Midbrain (tissue), 1 donor: ENCODE measurements at regions not wholly inside any gene's neighbourhood (a gene's known extent, or its start where the extent isn't known, plus 50 kb on each side); places are given as distances from the start of the nearest gene placed in this dataset.

ENCODE experiments used
- DNase-seq: peaks from one replicate; lab custom pipeline; 2025; lab: John Stamatoyannopoulos, UW

GRCh38 chr13:82374719-82375118 lies 1507.6 kb downstream of the SLITRK1 start:
- no peak for DNase-seq

DNA sequence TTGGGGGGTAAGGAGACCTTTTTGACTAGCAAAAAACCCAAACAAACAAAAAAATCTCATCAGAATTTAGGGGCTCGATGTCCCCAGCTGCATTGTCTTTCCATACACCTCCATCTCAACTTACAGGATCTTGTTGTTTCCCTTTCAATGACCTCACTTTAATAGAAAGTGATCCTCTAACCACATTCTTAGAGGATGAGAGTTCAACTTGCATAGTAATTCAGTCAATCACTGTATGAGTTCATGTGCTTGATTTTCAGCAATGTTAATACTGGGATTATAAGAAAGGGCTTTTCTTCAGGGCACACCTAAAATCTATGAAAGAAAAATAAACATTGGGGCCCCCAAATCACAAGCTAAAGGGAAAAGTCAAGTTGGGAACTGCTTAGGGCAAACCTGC lies 1512.0 kb downstream of the SLITRK1 start:
- no peak for DNase-seq

DNA sequence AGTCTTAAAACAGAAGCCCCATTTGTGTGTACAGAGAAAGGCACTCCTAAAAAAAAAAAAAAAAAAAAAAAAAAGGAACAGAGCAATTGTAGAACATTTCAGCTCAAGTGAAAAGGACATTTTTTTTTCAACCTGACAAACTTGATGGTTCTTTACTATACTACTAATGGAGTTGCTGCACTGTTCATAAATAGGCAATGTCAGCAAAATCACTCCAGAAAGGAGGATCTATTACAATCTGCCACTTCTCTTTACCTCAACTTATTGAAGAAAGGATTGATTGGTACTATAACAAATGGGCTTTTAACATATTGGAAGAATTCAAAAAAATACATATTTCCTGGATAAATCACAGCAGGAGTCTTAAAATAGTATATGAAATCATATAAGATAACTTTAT lies 1517.7 kb downstream of the SLITRK1 start:
- DNase-seq = no peak

- DNase-seq = no peak
Measured at GRCh38 chr13:82358284-82358683, 1524.0 kb downstream of the SLITRK1 start.

GRCh38 chr13:82356667-82357410 lies 1525.4 kb downstream of the SLITRK1 start:
- DNase-seq = no peak

GRCh38 chr13:82344867-82345266 lies 1537.4 kb downstream of the SLITRK1 start:
- no peak for DNase-seq

- DNase-seq = no peak
Measured at GRCh38 chr13:82341116-82341515, 1541.2 kb downstream of the SLITRK1 start.

DNA sequence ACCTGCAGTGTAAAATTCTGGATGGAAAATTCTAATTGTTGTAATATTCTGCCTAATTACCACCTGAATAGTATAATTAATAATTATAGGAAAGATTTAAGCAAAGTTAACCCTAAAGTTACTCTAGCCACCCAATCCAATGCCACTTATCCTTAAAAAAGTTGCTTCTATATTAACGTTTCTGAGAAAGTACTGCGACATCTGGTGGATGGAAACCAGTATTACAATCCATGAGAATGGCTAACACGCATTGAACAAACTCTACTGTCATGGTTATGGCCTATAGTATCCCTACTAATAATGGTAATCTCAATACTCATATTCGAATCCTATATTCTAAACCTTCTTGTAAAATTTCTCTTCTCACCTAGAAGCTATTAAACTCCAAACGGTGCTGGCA lies 1551.8 kb downstream of the SLITRK1 start:
- no peak for DNase-seq

DNA sequence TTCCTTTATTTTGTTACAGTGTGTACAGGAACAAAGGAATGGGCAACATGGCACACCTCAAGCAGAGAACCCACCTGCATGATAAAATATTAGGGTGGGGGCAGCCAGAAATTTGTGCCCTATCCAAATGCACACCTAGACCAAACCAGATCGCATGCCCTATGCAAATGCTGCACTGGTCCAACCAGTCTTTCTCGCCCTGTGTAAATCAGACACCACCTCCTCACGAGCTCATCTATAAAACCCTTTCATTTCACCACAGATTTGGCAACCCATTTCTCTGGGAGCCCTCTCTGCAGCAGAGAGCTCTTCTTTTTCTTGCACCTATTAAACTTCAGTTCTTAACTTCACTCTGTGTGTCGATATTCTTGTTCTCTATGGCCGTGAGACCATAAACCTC lies 1559.2 kb downstream of the SLITRK1 start:
- no peak for DNase-seq

DNA sequence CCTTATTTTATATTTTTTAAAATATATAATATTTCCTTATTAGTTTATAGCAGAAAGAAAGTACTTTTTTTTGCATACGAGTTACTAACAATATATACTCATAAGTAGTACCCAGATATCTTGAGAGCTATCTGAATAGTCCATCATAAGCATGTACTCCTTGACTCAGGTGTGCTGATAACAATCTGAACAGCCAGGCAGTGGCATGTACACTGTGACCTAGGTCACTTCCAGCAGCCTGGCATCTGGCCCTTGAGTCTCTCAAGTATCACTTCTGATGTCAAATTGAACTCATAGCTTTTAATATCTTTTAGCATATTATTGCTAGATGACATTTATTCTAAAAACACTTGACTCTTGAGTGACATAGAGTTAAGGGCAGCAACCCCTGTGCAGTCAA lies 1576.7 kb downstream of the SLITRK1 start:
- DNase-seq = no peak

DNA sequence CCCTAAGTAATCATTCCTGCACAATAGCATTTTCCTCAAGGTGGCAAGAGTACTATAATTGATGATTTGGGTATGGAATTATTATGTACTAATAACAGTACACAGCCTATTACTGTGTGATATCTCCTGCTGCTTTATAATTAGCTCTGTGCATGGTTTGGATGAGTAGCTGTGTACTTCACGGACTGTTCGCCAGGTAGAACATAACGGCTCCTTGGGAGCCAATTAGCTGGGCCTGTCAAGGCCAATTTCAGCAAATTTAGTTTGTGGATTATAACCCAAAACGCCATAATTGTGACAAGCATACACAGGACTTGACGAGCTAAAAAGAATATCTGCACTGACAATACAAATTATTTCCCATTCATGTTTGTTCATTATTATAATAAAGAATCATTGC lies 1584.2 kb downstream of the SLITRK1 start:
- no peak for DNase-seq

GRCh38 chr13:82294226-82294625 lies 1588.0 kb downstream of the SLITRK1 start:
- no peak for DNase-seq

- no peak for DNase-seq
Measured at GRCh38 chr13:82292334-82292733, 1589.9 kb downstream of the SLITRK1 start.

DNA sequence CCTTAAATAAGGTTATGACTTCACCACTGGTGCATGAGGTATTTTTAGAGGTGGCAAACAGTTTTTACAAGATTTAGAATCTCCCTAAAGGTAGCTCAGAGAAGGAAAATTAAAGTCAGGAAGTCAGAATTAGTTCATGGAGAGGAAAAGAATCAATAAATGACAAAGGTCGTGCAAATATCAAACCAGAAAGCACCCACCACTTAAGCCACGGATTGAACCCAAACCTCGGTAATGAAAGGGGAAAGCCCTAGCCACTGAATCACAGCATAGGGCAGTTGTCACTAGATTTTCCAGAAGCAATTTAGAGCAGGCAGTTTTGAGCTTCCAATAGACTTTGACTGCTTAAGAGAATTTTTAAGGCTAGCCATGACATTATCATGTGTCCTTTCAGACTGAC lies 1590.4 kb downstream of the SLITRK1 start:
- DNase-seq = no peak

DNA sequence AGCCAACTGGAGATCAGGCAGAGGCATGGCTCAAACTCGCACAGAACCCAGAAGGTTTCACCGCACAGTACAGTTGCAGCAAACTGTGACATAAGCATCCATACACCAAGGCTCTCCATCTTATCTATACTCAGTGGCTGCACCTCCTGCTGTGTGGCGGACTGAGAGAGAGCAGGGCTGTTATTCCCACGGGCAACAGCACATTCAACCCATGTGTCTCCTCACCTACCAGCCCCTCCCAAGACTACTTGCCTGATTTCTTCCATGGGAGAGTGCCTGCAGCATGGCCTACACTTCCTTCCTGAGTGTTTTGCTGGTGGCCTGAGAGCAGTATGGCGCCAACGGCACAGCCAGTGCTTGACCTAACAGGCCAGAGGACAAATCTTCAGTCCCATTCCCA lies 1606.6 kb downstream of the SLITRK1 start:
- no peak for DNase-seq

GRCh38 chr13:82259284-82259683 lies 1623.0 kb downstream of the SLITRK1 start:
- no peak for DNase-seq

DNA sequence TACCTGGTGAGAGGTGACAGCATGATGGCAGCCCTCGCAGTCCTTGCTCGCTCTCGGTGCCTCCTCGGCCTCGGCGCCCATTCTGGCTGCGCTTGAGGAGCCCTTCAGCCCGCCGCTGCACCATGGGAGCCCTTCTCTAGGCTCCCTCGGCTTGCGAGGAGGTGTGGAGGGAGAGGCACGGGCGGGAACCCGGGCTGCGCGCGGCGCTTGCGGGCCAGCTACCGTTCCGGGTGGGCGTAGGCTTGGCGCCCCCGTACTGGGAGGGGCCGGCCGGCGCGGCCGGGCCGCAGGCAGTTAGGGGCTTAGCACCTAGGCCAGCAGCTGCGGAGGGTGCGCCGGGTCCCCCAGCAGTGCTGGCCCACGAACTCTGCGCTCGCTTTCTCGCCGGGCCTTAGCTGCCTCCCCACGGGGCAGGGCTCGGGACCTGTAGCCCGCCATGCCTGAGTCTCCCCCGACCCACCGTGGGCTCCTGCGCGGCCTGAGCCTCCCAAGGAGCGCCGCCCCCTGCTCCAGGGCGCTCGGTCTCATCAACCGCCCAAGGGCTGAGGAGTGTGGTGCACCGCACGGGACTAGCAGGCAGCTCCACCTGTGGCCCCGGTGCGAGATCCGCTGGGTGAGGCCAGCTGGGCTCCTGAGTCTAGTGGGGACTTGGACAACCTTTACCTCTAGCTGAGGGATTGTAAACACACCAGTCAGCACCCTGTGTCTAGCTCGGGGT lies 1624.3 kb downstream of the SLITRK1 start:
- DNase-seq = no peak

DNA sequence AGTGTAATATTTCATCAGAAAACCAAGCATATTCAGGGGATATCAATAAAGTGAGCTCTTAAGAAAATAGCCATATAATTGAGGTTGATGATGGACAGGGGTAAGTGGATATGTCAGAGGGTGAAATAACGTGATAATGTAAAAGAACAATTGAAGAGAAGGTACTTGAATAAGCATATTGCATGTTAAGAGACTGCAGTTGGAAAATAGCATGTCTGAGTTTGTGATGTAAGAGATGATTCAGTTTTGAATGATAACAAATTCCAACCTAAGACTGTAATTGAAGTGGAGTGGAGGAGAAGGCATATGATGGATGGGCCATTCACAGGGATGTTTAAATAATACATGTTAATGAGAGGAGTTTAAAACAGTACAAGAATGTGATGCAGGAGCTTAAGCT lies 1633.5 kb downstream of the SLITRK1 start:
- no peak for DNase-seq

- no peak for DNase-seq
Measured at GRCh38 chr13:82245860-82246259, 1636.4 kb downstream of the SLITRK1 start.

DNA sequence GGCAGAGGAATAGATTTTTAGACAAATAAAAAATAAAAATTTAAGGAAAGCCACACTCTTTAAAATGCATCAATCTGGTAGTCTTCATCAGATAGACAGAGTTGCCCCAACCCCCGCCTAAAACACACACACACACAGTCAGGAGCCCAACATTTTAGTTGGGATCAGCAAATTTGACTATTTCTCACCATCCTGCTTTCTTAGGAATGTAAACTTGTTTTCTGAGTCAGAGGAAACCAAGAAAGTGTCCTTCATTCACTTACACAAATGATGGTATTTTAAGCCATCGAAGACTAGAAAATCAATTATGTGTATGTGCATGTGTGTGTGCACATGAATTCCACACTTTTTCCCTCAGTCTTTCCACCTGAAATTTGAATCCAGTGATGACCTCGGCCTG lies 1657.5 kb downstream of the SLITRK1 start:
- no peak for DNase-seq

DNA sequence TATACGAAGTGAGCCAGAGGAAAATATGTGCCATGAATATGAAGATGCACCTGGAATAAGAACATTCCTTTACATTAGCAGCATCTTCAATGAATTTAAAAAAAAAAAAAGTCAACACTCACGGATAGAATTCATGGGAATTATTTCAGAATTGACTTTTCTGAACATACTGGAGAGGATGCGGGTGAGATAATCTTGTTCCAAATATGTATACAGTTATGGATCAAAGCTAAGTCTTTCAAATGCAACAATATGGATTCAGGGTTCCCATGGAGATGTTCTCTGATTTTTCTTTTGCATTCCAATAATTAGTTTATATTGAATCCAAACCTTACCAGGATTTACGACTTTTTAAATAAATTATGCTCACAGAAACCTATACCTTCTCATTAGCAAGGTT lies 1660.7 kb downstream of the SLITRK1 start:
- no peak for DNase-seq

DNA sequence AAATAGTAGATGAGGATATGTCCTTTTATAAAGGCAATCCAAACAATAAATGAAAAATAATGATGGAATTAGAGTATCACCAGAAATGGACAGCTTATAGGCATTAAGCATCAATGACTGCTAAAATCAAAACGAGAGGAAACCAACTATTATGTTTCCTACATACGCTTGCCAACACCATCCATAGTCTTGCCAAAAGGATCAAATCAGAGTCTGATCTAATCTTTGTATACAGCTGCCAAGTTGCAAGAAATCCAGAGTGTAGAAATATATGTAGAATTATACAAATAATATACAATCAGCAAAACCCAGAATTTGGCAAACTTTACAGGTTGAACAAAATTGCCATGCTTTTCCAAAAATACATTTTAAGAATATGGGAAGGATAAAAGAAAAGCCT lies 1661.6 kb downstream of the SLITRK1 start:
- no peak for DNase-seq

GRCh38 chr13:82216165-82216564 lies 1666.1 kb downstream of the SLITRK1 start:
- no peak for DNase-seq

- DNase-seq = no peak
Measured at GRCh38 chr13:82214341-82214740, 1667.9 kb downstream of the SLITRK1 start.
